ENCODE measurements at regions not wholly inside any gene's neighbourhood (a gene's known extent, or its start where the extent isn't known, plus 50 kb on each side); places are given as distances from the start of the nearest gene placed in this dataset.

GRCh38 chr14:39957290-39957689 lies 525.1 kb upstream of the FBXO33 start:
- TF ChIP-seq POLR2AphosphoS5 (IDR thresholded peaks at IDR 0.05; ENCODE audit: low read depth, low read length) (no peak), TAF1 (IDR thresholded peaks at IDR 0.05; ENCODE audit: borderline replicate concordance, insufficient read depth, low read length) (no peak), SIN3A (IDR thresholded peaks at IDR 0.05; ENCODE audit: borderline replicate concordance, insufficient read depth, low read length) (no peak), FOXP2 (optimal IDR thresholded peaks at IDR 0.05; ENCODE audit: borderline replicate concordance, extremely low read depth, extremely low read length, insufficient read depth) (no peak)
- TF ChIP-seq, protein P1, sequence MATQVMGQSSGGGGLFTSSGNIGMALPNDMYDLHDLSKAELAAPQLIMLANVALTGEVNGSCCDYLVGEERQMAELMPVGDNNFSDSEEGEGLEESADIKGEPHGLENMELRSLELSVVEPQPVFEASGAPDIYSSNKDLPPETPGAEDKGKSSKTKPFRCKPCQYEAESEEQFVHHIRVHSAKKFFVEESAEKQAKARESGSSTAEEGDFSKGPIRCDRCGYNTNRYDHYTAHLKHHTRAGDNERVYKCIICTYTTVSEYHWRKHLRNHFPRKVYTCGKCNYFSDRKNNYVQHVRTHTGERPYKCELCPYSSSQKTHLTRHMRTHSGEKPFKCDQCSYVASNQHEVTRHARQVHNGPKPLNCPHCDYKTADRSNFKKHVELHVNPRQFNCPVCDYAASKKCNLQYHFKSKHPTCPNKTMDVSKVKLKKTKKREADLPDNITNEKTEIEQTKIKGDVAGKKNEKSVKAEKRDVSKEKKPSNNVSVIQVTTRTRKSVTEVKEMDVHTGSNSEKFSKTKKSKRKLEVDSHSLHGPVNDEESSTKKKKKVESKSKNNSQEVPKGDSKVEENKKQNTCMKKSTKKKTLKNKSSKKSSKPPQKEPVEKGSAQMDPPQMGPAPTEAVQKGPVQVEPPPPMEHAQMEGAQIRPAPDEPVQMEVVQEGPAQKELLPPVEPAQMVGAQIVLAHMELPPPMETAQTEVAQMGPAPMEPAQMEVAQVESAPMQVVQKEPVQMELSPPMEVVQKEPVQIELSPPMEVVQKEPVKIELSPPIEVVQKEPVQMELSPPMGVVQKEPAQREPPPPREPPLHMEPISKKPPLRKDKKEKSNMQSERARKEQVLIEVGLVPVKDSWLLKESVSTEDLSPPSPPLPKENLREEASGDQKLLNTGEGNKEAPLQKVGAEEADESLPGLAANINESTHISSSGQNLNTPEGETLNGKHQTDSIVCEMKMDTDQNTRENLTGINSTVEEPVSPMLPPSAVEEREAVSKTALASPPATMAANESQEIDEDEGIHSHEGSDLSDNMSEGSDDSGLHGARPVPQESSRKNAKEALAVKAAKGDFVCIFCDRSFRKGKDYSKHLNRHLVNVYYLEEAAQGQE (IDR thresholded peaks at IDR 0.05; ENCODE audit: insufficient read depth in 1 of 2, low read depth in 2 of 2, low read length in 2 of 2) = no peak

All from PFSK-1 (cell line).